HG03095 (cell line): ENCODE measurements at regions not wholly inside any gene's neighbourhood (a gene's known extent, or its start where the extent isn't known, plus 50 kb on each side); places are given as distances from the start of the nearest gene placed in this dataset.

Experiments used
- ATAC-seq: cut with Tn5 transposase; IDR thresholded peaks from one replicate; pipeline ENCODE4 v1.9.1; 2021; ENCODE audit warnings: moderate library complexity; ENCODE audit not compliant: unreplicated experiment

- ATAC-seq = no peak
Measured at GRCh38 chr15:69902414-69903062, 195.2 kb downstream of the TLE3 start.

- no peak for ATAC-seq
Measured at GRCh38 chr15:69903470-69904469, 193.9 kb downstream of the TLE3 start.

GRCh38 chr15:69906256-69907185 lies 191.2 kb downstream of the TLE3 start:
- ATAC-seq = no peak

GRCh38 chr15:69908060-69908459 lies 189.7 kb downstream of the TLE3 start:
- no peak for ATAC-seq

- ATAC-seq = no peak
Measured at GRCh38 chr15:69908590-69909420, 188.9 kb downstream of the TLE3 start.

- ATAC-seq = no peak
Measured at GRCh38 chr15:69909719-69910444, 187.8 kb downstream of the TLE3 start.

GRCh38 chr15:69910514-69910913 lies 187.2 kb downstream of the TLE3 start:
- no peak for ATAC-seq

GRCh38 chr15:69912116-69912515 lies 185.6 kb downstream of the TLE3 start:
- ATAC-seq = no peak

GRCh38 chr15:69914040-69914439 lies 183.7 kb downstream of the TLE3 start:
- no peak for ATAC-seq

GRCh38 chr15:69914960-69915359 lies 182.8 kb downstream of the TLE3 start:
- no peak for ATAC-seq

- ATAC-seq = no peak
Measured at GRCh38 chr15:69916169-69916785, 181.4 kb downstream of the TLE3 start.

- ATAC-seq = no peak
Measured at GRCh38 chr15:69917056-69917455, 180.7 kb downstream of the TLE3 start.

- ATAC-seq = no peak
Measured at GRCh38 chr15:69919816-69920215, 177.9 kb downstream of the TLE3 start.

GRCh38 chr15:69920221-69920620 lies 177.5 kb downstream of the TLE3 start:
- ATAC-seq = no peak

GRCh38 chr15:69921626-69922619 lies 175.8 kb downstream of the TLE3 start:
- ATAC-seq = no peak

- ATAC-seq = no peak
Measured at GRCh38 chr15:69924531-69924930, 173.2 kb downstream of the TLE3 start.

GRCh38 chr15:69926006-69926405 lies 171.7 kb downstream of the TLE3 start:
- ATAC-seq = no peak

- ATAC-seq = no peak
Measured at GRCh38 chr15:69926721-69927120, 171.0 kb downstream of the TLE3 start.
